ENCODE measurements at regions not wholly inside any gene's neighbourhood (a gene's known extent, or its start where the extent isn't known, plus 50 kb on each side); places are given as distances from the start of the nearest gene placed in this dataset.

DNA sequence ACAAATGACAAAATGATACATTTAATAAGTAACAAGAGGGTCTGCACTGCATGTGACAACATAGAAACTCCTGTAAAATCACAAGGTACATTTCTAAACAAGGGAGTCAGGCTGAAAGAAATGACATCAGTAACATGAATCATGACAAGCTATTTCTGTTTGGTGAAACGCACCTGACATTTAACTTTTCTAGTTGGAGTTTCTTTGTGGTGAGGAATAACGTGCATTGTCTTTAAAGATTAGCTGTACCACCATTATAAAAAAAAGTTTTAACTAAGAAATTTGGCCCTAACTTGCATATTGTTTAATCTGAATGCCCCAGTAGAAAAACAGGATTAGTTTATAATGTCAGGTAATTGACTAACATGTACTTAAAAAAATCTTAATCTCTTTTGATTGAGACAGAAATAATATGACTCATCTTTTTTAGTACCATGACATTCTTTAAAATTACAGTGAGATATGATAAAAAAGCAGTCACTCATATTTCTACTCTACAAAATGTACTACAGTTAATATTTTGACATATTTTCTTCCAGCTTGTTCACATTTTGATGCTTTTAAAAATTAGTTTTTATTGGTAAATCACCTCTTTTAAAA lies 418.2 kb downstream of the KLF12 start:
- no peak overlapping the region for H3K27ac Mint-ChIP-seq (ENCODE audit: unreplicated experiment)
- TF ChIP-seq CTCF (IDR thresholded peaks at IDR 0.05; ENCODE audit: unreplicated experiment): no peak
- no peak for DNase-seq (ENCODE audit: low spot score)
- H3K4me1 Mint-ChIP-seq (ENCODE audit: unreplicated experiment): no peaks in the 10 kb centered on the region
- no peaks in the 10 kb centered on the region for H3K27me3 Mint-ChIP-seq (ENCODE audit: unreplicated experiment)
- H3K4me3 Mint-ChIP-seq (ENCODE audit: unreplicated experiment): no peak overlapping the region
- peaks cover 5% of the 10 kb centered on the region for H3K36me3 Mint-ChIP-seq (ENCODE audit: low read depth, unreplicated experiment)
- no peaks in the 10 kb centered on the region for H3K9me3 Mint-ChIP-seq (ENCODE audit: unreplicated experiment)

DNA sequence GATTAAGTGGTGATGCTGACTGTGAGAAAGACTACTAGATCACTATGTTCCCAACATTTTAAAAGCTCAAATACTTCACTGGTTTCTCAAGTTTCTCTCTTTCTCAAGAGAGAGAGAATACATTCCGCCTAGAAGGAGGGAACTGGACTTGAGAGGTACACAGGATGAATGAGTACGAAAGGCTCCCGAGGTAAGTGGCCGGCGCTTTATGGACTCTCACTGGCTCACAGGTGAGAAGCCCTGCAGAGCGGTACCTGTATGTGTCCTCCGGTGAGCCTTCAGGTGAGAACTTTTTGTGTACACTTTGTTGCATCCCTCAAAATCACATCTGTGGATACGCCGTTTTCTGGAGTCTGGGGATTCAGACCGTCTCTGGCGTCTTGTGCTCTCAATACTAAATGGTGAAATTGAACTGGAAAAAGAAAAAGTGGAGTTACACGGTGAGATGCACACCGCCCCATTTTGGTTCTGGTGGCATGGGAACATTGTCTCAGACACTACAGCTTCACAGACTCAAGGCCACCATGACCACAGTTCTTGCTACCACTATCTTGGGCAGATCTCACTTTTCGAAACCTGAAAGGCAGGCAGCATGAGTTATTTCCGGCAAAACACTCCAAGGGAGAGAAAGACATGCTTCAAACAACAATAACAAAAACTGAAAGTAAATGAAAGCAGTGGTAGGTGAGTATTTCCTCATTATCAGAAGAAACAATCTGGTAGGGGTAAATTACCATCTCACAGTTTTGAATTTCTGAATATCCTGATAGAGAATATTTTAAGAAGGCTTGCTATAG lies 418.9 kb downstream of the KLF12 start:
- TF ChIP-seq CTCF (IDR thresholded peaks at IDR 0.05; ENCODE audit: unreplicated experiment): no peak
- H3K9me3 Mint-ChIP-seq (ENCODE audit: unreplicated experiment): no peaks in the 10 kb centered on the region
- H3K27me3 Mint-ChIP-seq (ENCODE audit: unreplicated experiment): no peaks in the 10 kb centered on the region
- H3K27ac Mint-ChIP-seq (ENCODE audit: unreplicated experiment): no peak overlapping the region
- DNase-seq (ENCODE audit: low spot score): no peak
- H3K4me3 Mint-ChIP-seq (ENCODE audit: unreplicated experiment): no peak overlapping the region
- H3K4me1 Mint-ChIP-seq (ENCODE audit: unreplicated experiment): no peaks in the 10 kb centered on the region
- peaks cover 5% of the 10 kb centered on the region for H3K36me3 Mint-ChIP-seq (ENCODE audit: low read depth, unreplicated experiment)

GRCh38 chr13:73714522-73714921 lies 419.7 kb downstream of the KLF12 start:
- H3K4me3 Mint-ChIP-seq (ENCODE audit: unreplicated experiment): no peak overlapping the region
- no peaks in the 10 kb centered on the region for H3K4me1 Mint-ChIP-seq (ENCODE audit: unreplicated experiment)
- no peak overlapping the region for H3K27ac Mint-ChIP-seq (ENCODE audit: unreplicated experiment)
- no peak for DNase-seq (ENCODE audit: low spot score)
- peaks cover 5% of the 10 kb centered on the region for H3K36me3 Mint-ChIP-seq (ENCODE audit: low read depth, unreplicated experiment)
- no peaks in the 10 kb centered on the region for H3K9me3 Mint-ChIP-seq (ENCODE audit: unreplicated experiment)
- no peaks in the 10 kb centered on the region for H3K27me3 Mint-ChIP-seq (ENCODE audit: unreplicated experiment)
- TF ChIP-seq CTCF (IDR thresholded peaks at IDR 0.05; ENCODE audit: unreplicated experiment): no peak

GRCh38 chr13:73708393-73708985 lies 425.7 kb downstream of the KLF12 start:
- Mint-ChIP-seq H3K4me3 (ENCODE audit: unreplicated experiment) (no peak overlapping the region), H3K27ac (ENCODE audit: unreplicated experiment) (no peak overlapping the region), H3K36me3 (ENCODE audit: low read depth, unreplicated experiment) (peaks cover 5% of the 10 kb centered on the region), H3K9me3 (ENCODE audit: unreplicated experiment) (no peaks in the 10 kb centered on the region), H3K27me3 (ENCODE audit: unreplicated experiment) (no peaks in the 10 kb centered on the region), H3K4me1 (ENCODE audit: unreplicated experiment) (no peaks in the 10 kb centered on the region)
- peak; percentile 71 for TF ChIP-seq CTCF (IDR thresholded peaks at IDR 0.05; ENCODE audit: unreplicated experiment)
- peak; percentile 51 for DNase-seq (ENCODE audit: low spot score)

DNA sequence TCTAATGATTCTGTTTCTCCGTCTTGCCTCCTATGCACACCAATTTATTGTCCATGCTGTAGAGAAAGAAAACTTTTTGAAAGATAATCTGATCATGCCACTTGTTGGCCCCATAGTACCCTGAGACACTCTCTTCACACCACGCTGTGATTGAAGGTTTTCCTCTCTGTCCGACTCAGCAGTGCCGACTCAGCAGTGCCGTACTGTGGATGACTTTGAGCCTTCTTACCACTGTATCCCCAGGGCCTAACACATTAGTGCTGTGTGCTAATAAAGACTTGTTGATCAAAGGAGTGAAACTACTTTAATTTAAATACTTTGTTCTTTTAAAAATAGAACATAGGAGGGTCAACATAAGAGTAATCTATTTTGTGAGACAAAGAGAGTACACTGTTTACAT lies 429.6 kb downstream of the KLF12 start:
- Mint-ChIP-seq H3K4me1 (ENCODE audit: unreplicated experiment) (peaks cover 2% of the 10 kb centered on the region), H3K36me3 (ENCODE audit: low read depth, unreplicated experiment) (no peaks in the 10 kb centered on the region), H3K27ac (ENCODE audit: unreplicated experiment) (no peak overlapping the region), H3K27me3 (ENCODE audit: unreplicated experiment) (no peaks in the 10 kb centered on the region), H3K9me3 (ENCODE audit: unreplicated experiment) (no peaks in the 10 kb centered on the region), H3K4me3 (ENCODE audit: unreplicated experiment) (no peak overlapping the region)
- no peak for TF ChIP-seq CTCF (IDR thresholded peaks at IDR 0.05; ENCODE audit: unreplicated experiment)
- no peak for DNase-seq (ENCODE audit: low spot score)

Measured in endothelial cell (in vitro differentiated cells).